GM23338 (cell line): ENCODE measurements at regions not wholly inside any gene's neighbourhood (a gene's known extent, or its start where the extent isn't known, plus 50 kb on each side); places are given as distances from the start of the nearest gene placed in this dataset.

Experiments used
- ATAC-seq: fragments of 200-7000 bp; cut with Tn5 transposase; 3 replicates; pipeline ENCODE4 v1.9.1; 2020
- DNase-seq: peaks from one replicate; pipeline ENCODE4 v3.0.0-alpha.2; 2015; ENCODE audit warnings: low spot score
- H2AFZ ChIP-seq: fragments of 200-600 bp; sonication (generic); 2 replicates; pipeline ENCODE4 v1.8.0; 2016; ENCODE audit warnings: antibody characterized with exemption, mild to moderate bottlenecking, moderate library complexity
- H3F3A ChIP-seq: fragments of 200-600 bp; sonication (generic); replicated peaks from 2 replicates; pipeline ENCODE4 v1.8.0; 2017; ENCODE audit warnings: antibody characterized with exemption, mixed run types, low read depth
- H3K27ac ChIP-seq: fragments of 200-600 bp; sonication (generic); 2 replicates; pipeline ENCODE4 v1.6.1; 2016; ENCODE audit warnings: low read depth
- H3K27me3 ChIP-seq: fragments of 200-600 bp; sonication (generic); 2 replicates; pipeline ENCODE4 v1.8.0; 2016; ENCODE audit warnings: mild to moderate bottlenecking, mixed run types, moderate library complexity; ENCODE audit not compliant: insufficient read depth
- H3K36me3 ChIP-seq: fragments of 200-600 bp; sonication (generic); 2 replicates; pipeline ENCODE4 v1.8.0; 2016; ENCODE audit warnings: mild to moderate bottlenecking; ENCODE audit not compliant: insufficient read depth
- H3K4me1 ChIP-seq: fragments of 200-600 bp; sonication (generic); 2 replicates; pipeline ENCODE4 v1.8.0; 2016; ENCODE audit warnings: mild to moderate bottlenecking, moderate library complexity; ENCODE audit not compliant: insufficient read depth
- H3K4me2 ChIP-seq: fragments of 200-600 bp; sonication (generic); 2 replicates; pipeline ENCODE4 v1.7.1; 2017; ENCODE audit warnings: mixed run types
- H3K4me3 ChIP-seq: fragments of 200-600 bp; sonication (generic); 2 replicates; pipeline ENCODE4 v1.6.1; 2016; ENCODE audit warnings: mixed run types
- H3K79me2 ChIP-seq: fragments of 200-600 bp; sonication (generic); replicated peaks from 2 replicates; pipeline ENCODE4 v1.8.0; 2017; ENCODE audit warnings: mild to moderate bottlenecking; ENCODE audit not compliant: insufficient read depth
- H3K9me2 ChIP-seq: fragments of 200-600 bp; sonication (generic); 2 replicates; pipeline ENCODE4 v1.8.0; 2017; ENCODE audit not compliant: insufficient read depth
- H4K20me1 ChIP-seq: fragments of 200-600 bp; sonication (generic); replicated peaks from 2 replicates; pipeline ENCODE4 v1.8.0; 2017; ENCODE audit warnings: mild to moderate bottlenecking; ENCODE audit not compliant: insufficient read depth
- H3K27ac Mint-ChIP-seq: 2 replicates; pipeline ENCODE4 v1.8.0; 2020; ENCODE audit warnings: inconsistent platforms, mild to moderate bottlenecking, moderate library complexity, mixed read lengths
- H3K27me3 Mint-ChIP-seq: 3 replicates; pipeline ENCODE4 v1.8.0; 2022; ENCODE audit warnings: low read depth, mild to moderate bottlenecking, moderate library complexity, mixed read lengths, inconsistent platforms; ENCODE audit not compliant: insufficient read depth, poor library complexity
- H3K36me3 Mint-ChIP-seq: 3 replicates; pipeline ENCODE4 v1.8.0; 2021; ENCODE audit warnings: low read depth, mild to moderate bottlenecking, inconsistent platforms, moderate library complexity, mixed read lengths
- H3K4me1 Mint-ChIP-seq: 3 replicates; pipeline ENCODE4 v1.8.0; 2020; ENCODE audit warnings: mild to moderate bottlenecking, inconsistent platforms, mixed read lengths
- H3K4me3 Mint-ChIP-seq: 3 replicates; pipeline ENCODE4 v1.8.0; 2021; ENCODE audit warnings: moderate library complexity, mild to moderate bottlenecking, inconsistent platforms, mixed read lengths
- H3K9me3 Mint-ChIP-seq: 3 replicates; pipeline ENCODE4 v1.8.0; 2020; ENCODE audit warnings: moderate library complexity, mild to moderate bottlenecking, inconsistent platforms, mixed read lengths
- CREB1 ChIP-seq: fragments of 250-450 bp; sonication (Bioruptor Pico); IDR thresholded peaks from 2 replicates; pipeline ENCODE4 v1.5.0; 2020; ENCODE audit warnings: low read depth, mild to moderate bottlenecking, moderate library complexity
- EZH2 ChIP-seq: fragments of 200-600 bp; sonication (generic); IDR thresholded peaks from one replicate; pipeline ENCODE4 v1.8.0; 2017; ENCODE audit warnings: antibody characterized with exemption, mild to moderate bottlenecking, low read depth; ENCODE audit not compliant: unreplicated experiment
- EZH2phosphoT487 ChIP-seq: fragments of 200-600 bp; sonication (generic); IDR thresholded peaks from one replicate; pipeline ENCODE4 v1.8.1; 2018; ENCODE audit warnings: antibody characterized with exemption; ENCODE audit not compliant: unreplicated experiment
- JUNB ChIP-seq: IDR thresholded peaks from one replicate; pipeline ENCODE4 v1.6.1; 2016; ENCODE audit warnings: antibody characterized with exemption; ENCODE audit not compliant: unreplicated experiment
- NANOG ChIP-seq: IDR thresholded peaks from 2 replicates; pipeline ENCODE4 v1.6.1; 2016; ENCODE audit warnings: antibody characterized with exemption, borderline replicate concordance
- POLR2AphosphoS5 ChIP-seq: IDR thresholded peaks from 2 replicates; pipeline ENCODE4 v1.6.1; 2016; ENCODE audit warnings: antibody characterized with exemption, low read depth
- STAT1 ChIP-seq: IDR thresholded peaks from one replicate; pipeline ENCODE4 v1.6.1; 2016; ENCODE audit warnings: antibody characterized with exemption; ENCODE audit not compliant: unreplicated experiment
- ZNF114 ChIP-seq: fragments of 250-450 bp; sonication (Bioruptor Pico); IDR thresholded peaks from 2 replicates; pipeline ENCODE4 v1.5.0; 2020; ENCODE audit warnings: mild to moderate bottlenecking, moderate library complexity
- ZNF331 ChIP-seq: fragments of 250-450 bp; sonication (Bioruptor Pico); IDR thresholded peaks from 2 replicates; pipeline ENCODE4 v1.5.0; 2020; ENCODE audit warnings: low read depth, mild to moderate bottlenecking, moderate library complexity
- TF ChIP-seq, protein P1 (sequence below): fragments of 250-450 bp; sonication (Bioruptor Pico); IDR thresholded peaks from 2 replicates; pipeline ENCODE4 v1.5.0; 2020; ENCODE audit warnings: mild to moderate bottlenecking, moderate library complexity
- TF ChIP-seq, protein P2 (sequence below), 2 experiments: fragments of 200-600 bp in 1 of 2; sonication (generic) in 1 of 2; conservative IDR thresholded peaks; 2 replicates each; pipeline versions ENCODE4 v1.5.1 to v1.6.1; 2016 to 2017; ENCODE audit warnings: antibody characterized with exemption in 2 of 2, low read depth in 2 of 2, mild to moderate bottlenecking in 2 of 2, moderate library complexity in 1 of 2
- TF ChIP-seq, protein P3 (sequence below): IDR thresholded peaks from one replicate; pipeline ENCODE4 v1.6.1; 2018; ENCODE audit warnings: antibody characterized with exemption; ENCODE audit not compliant: unreplicated experiment
- TF ChIP-seq, protein P4 (sequence below): IDR thresholded peaks from 2 replicates; pipeline ENCODE4 v1.6.1; 2016; ENCODE audit warnings: antibody characterized with exemption

DNA sequence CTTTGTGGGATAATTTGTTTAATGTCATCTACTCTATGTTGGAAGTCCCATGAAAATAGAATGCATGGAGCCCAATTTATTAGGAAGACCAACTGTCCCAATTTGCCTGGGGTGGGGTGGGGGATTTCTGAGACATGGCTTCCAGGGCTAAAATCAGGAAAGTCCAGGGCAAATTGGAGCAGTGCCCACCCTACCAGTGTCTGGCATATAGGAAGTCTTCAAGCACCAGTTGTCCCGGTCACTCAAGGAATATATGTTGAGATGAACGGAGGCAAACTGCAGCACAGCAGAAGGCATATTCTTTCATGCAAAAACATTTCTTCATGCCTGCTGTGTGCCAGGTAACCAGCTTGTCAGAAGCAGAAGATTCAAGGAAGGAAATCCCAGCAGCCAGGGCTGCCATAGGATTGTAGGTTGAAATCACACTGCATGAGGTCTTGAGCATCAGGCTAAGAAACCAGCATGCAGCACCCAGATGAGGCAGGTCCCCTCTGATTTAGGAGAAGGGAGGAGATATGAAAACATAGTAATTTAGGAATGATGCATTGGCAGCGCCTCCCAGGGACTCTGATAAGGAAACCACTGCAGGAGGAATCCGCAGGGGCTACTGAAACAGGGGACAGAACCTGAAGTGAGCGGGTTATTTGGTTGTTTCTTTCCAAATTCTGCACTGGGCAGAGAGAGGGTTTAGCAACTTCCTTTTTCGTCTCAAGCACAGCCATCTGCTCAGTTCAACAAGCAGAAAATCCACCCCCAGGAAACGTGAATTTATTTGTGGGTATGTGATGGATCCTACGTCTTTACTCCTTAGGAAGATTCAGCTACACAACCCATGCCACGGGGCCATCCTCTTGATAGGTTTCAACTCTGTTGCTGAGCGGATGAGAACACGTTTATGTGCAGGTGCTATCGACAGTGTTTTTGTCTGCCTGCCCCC is 112.6 kb upstream of the CPEB4 start:
- Histone ChIP-seq H3K4me3 (no peak overlapping the region), H3K27ac (no peak overlapping the region), H3K4me1 (peaks cover 9% of the 10 kb centered on the region), H4K20me1 (no peaks in the 10 kb centered on the region), H3K9me2 (no peaks in the 10 kb centered on the region), H3K79me2 (no peaks in the 10 kb centered on the region), H3F3A (no peaks in the 10 kb centered on the region), H2AFZ (0 out of 2 replicates have a peak overlapping the region, but pooled peaks have one; percentile 3), H3K4me2 (no peak overlapping the region), H3K27me3 (no peaks in the 10 kb centered on the region), H3K36me3 (no peaks in the 10 kb centered on the region)
- ATAC-seq (no peak), DNase-seq (no peak)
- peaks cover 17% of the 10 kb centered on the region for H3K4me1 Mint-ChIP-seq
- H3K27me3 Mint-ChIP-seq, result peaks cover 10% of the 10 kb centered on the region
- TF ChIP-seq, protein P1, sequence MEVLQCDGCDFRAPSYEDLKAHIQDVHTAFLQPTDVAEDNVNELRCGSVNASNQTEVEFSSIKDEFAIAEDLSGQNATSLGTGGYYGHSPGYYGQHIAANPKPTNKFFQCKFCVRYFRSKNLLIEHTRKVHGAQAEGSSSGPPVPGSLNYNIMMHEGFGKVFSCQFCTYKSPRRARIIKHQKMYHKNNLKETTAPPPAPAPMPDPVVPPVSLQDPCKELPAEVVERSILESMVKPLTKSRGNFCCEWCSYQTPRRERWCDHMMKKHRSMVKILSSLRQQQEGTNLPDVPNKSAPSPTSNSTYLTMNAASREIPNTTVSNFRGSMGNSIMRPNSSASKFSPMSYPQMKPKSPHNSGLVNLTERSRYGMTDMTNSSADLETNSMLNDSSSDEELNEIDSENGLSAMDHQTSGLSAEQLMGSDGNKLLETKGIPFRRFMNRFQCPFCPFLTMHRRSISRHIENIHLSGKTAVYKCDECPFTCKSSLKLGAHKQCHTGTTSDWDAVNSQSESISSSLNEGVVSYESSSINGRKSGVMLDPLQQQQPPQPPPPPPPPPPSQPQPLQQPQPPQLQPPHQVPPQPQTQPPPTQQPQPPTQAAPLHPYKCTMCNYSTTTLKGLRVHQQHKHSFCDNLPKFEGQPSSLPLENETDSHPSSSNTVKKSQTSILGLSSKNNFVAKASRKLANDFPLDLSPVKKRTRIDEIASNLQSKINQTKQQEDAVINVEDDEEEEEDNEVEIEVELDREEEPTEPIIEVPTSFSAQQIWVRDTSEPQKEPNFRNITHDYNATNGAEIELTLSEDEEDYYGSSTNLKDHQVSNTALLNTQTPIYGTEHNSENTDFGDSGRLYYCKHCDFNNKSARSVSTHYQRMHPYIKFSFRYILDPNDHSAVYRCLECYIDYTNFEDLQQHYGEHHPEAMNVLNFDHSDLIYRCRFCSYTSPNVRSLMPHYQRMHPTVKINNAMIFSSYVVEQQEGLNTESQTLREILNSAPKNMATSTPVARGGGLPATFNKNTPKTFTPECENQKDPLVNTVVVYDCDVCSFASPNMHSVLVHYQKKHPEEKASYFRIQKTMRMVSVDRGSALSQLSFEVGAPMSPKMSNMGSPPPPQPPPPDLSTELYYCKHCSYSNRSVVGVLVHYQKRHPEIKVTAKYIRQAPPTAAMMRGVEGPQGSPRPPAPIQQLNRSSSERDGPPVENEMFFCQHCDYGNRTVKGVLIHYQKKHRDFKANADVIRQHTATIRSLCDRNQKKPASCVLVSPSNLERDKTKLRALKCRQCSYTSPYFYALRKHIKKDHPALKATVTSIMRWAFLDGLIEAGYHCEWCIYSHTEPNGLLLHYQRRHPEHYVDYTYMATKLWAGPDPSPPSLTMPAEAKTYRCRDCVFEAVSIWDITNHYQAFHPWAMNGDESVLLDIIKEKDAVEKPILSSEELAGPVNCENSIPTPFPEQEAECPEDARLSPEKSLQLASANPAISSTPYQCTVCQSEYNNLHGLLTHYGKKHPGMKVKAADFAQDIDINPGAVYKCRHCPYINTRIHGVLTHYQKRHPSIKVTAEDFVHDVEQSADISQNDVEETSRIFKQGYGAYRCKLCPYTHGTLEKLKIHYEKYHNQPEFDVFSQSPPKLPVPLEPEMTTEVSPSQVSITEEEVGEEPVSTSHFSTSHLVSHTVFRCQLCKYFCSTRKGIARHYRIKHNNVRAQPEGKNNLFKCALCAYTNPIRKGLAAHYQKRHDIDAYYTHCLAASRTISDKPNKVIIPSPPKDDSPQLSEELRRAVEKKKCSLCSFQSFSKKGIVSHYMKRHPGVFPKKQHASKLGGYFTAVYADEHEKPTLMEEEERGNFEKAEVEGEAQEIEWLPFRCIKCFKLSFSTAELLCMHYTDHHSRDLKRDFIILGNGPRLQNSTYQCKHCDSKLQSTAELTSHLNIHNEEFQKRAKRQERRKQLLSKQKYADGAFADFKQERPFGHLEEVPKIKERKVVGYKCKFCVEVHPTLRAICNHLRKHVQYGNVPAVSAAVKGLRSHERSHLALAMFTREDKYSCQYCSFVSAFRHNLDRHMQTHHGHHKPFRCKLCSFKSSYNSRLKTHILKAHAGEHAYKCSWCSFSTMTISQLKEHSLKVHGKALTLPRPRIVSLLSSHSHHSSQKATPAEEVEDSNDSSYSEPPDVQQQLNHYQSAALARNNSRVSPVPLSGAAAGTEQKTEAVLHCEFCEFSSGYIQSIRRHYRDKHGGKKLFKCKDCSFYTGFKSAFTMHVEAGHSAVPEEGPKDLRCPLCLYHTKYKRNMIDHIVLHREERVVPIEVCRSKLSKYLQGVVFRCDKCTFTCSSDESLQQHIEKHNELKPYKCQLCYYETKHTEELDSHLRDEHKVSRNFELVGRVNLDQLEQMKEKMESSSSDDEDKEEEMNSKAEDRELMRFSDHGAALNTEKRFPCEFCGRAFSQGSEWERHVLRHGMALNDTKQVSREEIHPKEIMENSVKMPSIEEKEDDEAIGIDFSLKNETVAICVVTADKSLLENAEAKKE (CRISPR knock-in tag), result no peak
- TF ChIP-seq NANOG (no peak), EZH2phosphoT487 (no peak), ZNF331 (no peak), POLR2AphosphoS5 (no peak), JUNB (no peak), STAT1 (no peak), CREB1 (CRISPR knock-in tag) (no peak), ZNF114 (CRISPR knock-in tag) (no peak), EZH2 (no peak)
- TF ChIP-seq, protein P2, sequence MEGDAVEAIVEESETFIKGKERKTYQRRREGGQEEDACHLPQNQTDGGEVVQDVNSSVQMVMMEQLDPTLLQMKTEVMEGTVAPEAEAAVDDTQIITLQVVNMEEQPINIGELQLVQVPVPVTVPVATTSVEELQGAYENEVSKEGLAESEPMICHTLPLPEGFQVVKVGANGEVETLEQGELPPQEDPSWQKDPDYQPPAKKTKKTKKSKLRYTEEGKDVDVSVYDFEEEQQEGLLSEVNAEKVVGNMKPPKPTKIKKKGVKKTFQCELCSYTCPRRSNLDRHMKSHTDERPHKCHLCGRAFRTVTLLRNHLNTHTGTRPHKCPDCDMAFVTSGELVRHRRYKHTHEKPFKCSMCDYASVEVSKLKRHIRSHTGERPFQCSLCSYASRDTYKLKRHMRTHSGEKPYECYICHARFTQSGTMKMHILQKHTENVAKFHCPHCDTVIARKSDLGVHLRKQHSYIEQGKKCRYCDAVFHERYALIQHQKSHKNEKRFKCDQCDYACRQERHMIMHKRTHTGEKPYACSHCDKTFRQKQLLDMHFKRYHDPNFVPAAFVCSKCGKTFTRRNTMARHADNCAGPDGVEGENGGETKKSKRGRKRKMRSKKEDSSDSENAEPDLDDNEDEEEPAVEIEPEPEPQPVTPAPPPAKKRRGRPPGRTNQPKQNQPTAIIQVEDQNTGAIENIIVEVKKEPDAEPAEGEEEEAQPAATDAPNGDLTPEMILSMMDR (conservative IDR thresholded peaks at IDR 0.05; ENCODE audit: low read depth in 2 of 2), result no peak
- TF ChIP-seq, protein P3, sequence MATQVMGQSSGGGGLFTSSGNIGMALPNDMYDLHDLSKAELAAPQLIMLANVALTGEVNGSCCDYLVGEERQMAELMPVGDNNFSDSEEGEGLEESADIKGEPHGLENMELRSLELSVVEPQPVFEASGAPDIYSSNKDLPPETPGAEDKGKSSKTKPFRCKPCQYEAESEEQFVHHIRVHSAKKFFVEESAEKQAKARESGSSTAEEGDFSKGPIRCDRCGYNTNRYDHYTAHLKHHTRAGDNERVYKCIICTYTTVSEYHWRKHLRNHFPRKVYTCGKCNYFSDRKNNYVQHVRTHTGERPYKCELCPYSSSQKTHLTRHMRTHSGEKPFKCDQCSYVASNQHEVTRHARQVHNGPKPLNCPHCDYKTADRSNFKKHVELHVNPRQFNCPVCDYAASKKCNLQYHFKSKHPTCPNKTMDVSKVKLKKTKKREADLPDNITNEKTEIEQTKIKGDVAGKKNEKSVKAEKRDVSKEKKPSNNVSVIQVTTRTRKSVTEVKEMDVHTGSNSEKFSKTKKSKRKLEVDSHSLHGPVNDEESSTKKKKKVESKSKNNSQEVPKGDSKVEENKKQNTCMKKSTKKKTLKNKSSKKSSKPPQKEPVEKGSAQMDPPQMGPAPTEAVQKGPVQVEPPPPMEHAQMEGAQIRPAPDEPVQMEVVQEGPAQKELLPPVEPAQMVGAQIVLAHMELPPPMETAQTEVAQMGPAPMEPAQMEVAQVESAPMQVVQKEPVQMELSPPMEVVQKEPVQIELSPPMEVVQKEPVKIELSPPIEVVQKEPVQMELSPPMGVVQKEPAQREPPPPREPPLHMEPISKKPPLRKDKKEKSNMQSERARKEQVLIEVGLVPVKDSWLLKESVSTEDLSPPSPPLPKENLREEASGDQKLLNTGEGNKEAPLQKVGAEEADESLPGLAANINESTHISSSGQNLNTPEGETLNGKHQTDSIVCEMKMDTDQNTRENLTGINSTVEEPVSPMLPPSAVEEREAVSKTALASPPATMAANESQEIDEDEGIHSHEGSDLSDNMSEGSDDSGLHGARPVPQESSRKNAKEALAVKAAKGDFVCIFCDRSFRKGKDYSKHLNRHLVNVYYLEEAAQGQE, result no peak
- TF ChIP-seq, protein P4, sequence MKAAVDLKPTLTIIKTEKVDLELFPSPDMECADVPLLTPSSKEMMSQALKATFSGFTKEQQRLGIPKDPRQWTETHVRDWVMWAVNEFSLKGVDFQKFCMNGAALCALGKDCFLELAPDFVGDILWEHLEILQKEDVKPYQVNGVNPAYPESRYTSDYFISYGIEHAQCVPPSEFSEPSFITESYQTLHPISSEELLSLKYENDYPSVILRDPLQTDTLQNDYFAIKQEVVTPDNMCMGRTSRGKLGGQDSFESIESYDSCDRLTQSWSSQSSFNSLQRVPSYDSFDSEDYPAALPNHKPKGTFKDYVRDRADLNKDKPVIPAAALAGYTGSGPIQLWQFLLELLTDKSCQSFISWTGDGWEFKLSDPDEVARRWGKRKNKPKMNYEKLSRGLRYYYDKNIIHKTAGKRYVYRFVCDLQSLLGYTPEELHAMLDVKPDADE, result no peak
- no peak overlapping the region for H3K27ac Mint-ChIP-seq
- no peaks in the 10 kb centered on the region for H3K9me3 Mint-ChIP-seq
- no peak overlapping the region for H3K4me3 Mint-ChIP-seq
- H3K36me3 Mint-ChIP-seq, result no peaks in the 10 kb centered on the region; the same call in 2 of the 3 replicates
